Trophoblast cell (in vitro differentiated cells and primary cell): ENCODE measurements at regions not wholly inside any gene's neighbourhood (a gene's known extent, or its start where the extent isn't known, plus 50 kb on each side); places are given as distances from the start of the nearest gene placed in this dataset.

Experiments
- DNase-seq, 2 donors: peaks; one replicate each; pipeline ENCODE4 v3.0.0-alpha.2; 2016
- H2AFZ ChIP-seq: 2 replicates; pipeline ENCODE4 v1.6.1; 2013; ENCODE audit warnings: low read length, moderate library complexity, mild to moderate bottlenecking; ENCODE audit not compliant: insufficient read depth, poor library complexity
- H2AK5ac ChIP-seq: 2 replicates; pipeline ENCODE4 v1.6.1; 2013; ENCODE audit warnings: mild to moderate bottlenecking, low read length
- H2BK120ac ChIP-seq: 2 replicates; pipeline ENCODE4 v1.6.1; 2013; ENCODE audit warnings: low read length, mild to moderate bottlenecking, moderate library complexity; ENCODE audit not compliant: insufficient read depth, poor library complexity
- H2BK12ac ChIP-seq: 2 replicates; pipeline ENCODE4 v1.6.1; 2013; ENCODE audit warnings: mild to moderate bottlenecking, low read length, moderate library complexity
- H2BK5ac ChIP-seq: 2 replicates; pipeline ENCODE4 v1.6.1; 2013; ENCODE audit warnings: low read length, low read depth, moderate library complexity, mild to moderate bottlenecking; ENCODE audit not compliant: poor library complexity
- H3K14ac ChIP-seq: 2 replicates; pipeline ENCODE4 v1.6.1; 2013; ENCODE audit warnings: mild to moderate bottlenecking, low read length
- H3K18ac ChIP-seq: 2 replicates; pipeline ENCODE4 v1.6.1; 2013; ENCODE audit warnings: mild to moderate bottlenecking, low read length
- H3K23ac ChIP-seq: 2 replicates; pipeline ENCODE4 v1.6.1; 2013; ENCODE audit warnings: low read length
- H3K27ac ChIP-seq: 2 replicates; pipeline ENCODE4 v1.5.1; 2013; ENCODE audit warnings: low read depth, mild to moderate bottlenecking, inconsistent platforms, low read length, moderate library complexity
- H3K27me3 ChIP-seq: 2 replicates; pipeline ENCODE4 v1.6.1; 2013; ENCODE audit warnings: inconsistent platforms, mild to moderate bottlenecking, low read length, moderate library complexity; ENCODE audit not compliant: insufficient read depth
- H3K36me3 ChIP-seq, 2 experiments: 1 replicate in 1 of 2; 2 replicates in 1 of 2; pipeline ENCODE4 v1.6.1; 2013; ENCODE audit warnings: low read length in 2 of 2, mild to moderate bottlenecking in 2 of 2, moderate library complexity in 1 of 2; ENCODE audit not compliant: insufficient read depth in 2 of 2, control insufficient read depth in 1 of 2
- H3K4ac ChIP-seq: 2 replicates; pipeline ENCODE4 v1.6.1; 2013; ENCODE audit warnings: low read depth, mild to moderate bottlenecking, low read length, moderate library complexity
- H3K4me1 ChIP-seq, 2 experiments: 1 replicate in 1 of 2; 2 replicates in 1 of 2; pipeline ENCODE4 v1.6.1; 2013; ENCODE audit warnings: low read length in 2 of 2, mild to moderate bottlenecking in 2 of 2, moderate library complexity in 1 of 2; ENCODE audit not compliant: insufficient read depth in 2 of 2, control insufficient read depth in 1 of 2
- H3K4me2 ChIP-seq: 2 replicates; pipeline ENCODE4 v1.6.1; 2013; ENCODE audit warnings: inconsistent platforms, mild to moderate bottlenecking, low read length, moderate library complexity
- H3K4me3 ChIP-seq: 2 replicates; pipeline ENCODE4 v1.5.1; 2013; ENCODE audit warnings: mild to moderate bottlenecking, low read depth, low read length, inconsistent platforms
- H3K79me1 ChIP-seq: one replicate; pipeline ENCODE4 v1.6.1; 2013; ENCODE audit warnings: low read length
- H3K79me2 ChIP-seq: 2 replicates; pipeline ENCODE4 v1.6.1; 2013; ENCODE audit warnings: low read length, mild to moderate bottlenecking; ENCODE audit not compliant: control insufficient read depth, insufficient read depth, poor library complexity
- H3K9ac ChIP-seq: 2 replicates; pipeline ENCODE4 v1.6.1; 2013; ENCODE audit warnings: mild to moderate bottlenecking, low read length
- H3K9me3 ChIP-seq: 2 replicates; pipeline ENCODE4 v1.6.1; 2013; ENCODE audit warnings: low read depth, mild to moderate bottlenecking, control low read depth, inconsistent platforms, low read length; ENCODE audit not compliant: insufficient read depth
- H4K12ac ChIP-seq: 2 replicates; pipeline ENCODE4 v1.6.1; 2013; ENCODE audit warnings: low read depth, mild to moderate bottlenecking, low read length, moderate library complexity
- H4K8ac ChIP-seq: 2 replicates; pipeline ENCODE4 v1.6.1; 2013; ENCODE audit warnings: low read depth, mild to moderate bottlenecking, low read length, moderate library complexity
- H4K91ac ChIP-seq: one replicate; pipeline ENCODE4 v1.6.1; 2013; ENCODE audit warnings: low read depth, mild to moderate bottlenecking, low read length, moderate library complexity
- WGBS: extraction: QIAGEN DNeasy Blood & Tissue Kit; methylation state at CpG from one replicate; pipeline ENCODE4 v1.1.7; 2013; ENCODE audit warnings: missing lambda C conversion rate; ENCODE audit not compliant: insufficient read length, insufficient coverage; ENCODE audit errors: extremely low coverage; 5-methylcytosine and 5-hydroxymethylcytosine counted together

DNA sequence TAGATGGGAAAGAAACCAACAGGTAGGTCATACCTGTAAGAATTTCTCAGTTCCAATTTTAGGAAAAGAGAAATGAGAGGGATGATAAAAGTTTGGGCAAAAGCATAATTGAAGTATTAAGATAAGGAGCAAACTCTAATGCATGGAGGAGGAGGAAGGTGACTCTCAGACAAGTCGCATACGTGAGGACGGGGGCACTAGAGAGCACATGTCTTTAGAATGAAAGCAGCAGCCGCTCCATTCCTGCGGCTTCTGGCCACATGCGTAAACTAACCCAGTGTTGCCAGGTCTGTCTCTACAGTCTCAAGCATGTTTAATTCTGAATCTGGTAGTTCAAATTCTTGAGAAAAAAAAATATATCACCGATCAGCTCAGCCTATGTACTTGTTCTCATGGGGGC, 371.5 kb upstream of the SLC30A5 start:
- no peaks in the 10 kb centered on the region for H3K27me3 ChIP-seq
- H3K18ac ChIP-seq, result no peak overlapping the region
- H3K14ac ChIP-seq, result no peak overlapping the region
- no CpG with 5 or more reads among the region's 7 CpGs for WGBS
- no peak overlapping the region for H3K9ac ChIP-seq
- H4K91ac ChIP-seq, result no peak overlapping the region
- no peak overlapping the region for H4K12ac ChIP-seq
- H2BK12ac ChIP-seq, result no peak overlapping the region
- no peak overlapping the region for H3K4ac ChIP-seq
- no peaks in the 10 kb centered on the region for H3K79me1 ChIP-seq
- DNase-seq, result no peak
- no peak overlapping the region for H3K4me3 ChIP-seq
- no peak overlapping the region for H3K23ac ChIP-seq
- H3K4me1 ChIP-seq, result no peaks in the 10 kb centered on the region
- H3K4me2 ChIP-seq, result no peak overlapping the region
- no peaks in the 10 kb centered on the region for H3K36me3 ChIP-seq
- H2BK120ac ChIP-seq, result no peak overlapping the region
- no peak overlapping the region for H3K27ac ChIP-seq
- no peaks in the 10 kb centered on the region for H3K79me2 ChIP-seq
- H2AFZ ChIP-seq, result no peak overlapping the region
- H2BK5ac ChIP-seq, result no peak overlapping the region
- no peaks in the 10 kb centered on the region for H3K9me3 ChIP-seq
- no peak overlapping the region for H2AK5ac ChIP-seq
- no peak overlapping the region for H4K8ac ChIP-seq

DNA sequence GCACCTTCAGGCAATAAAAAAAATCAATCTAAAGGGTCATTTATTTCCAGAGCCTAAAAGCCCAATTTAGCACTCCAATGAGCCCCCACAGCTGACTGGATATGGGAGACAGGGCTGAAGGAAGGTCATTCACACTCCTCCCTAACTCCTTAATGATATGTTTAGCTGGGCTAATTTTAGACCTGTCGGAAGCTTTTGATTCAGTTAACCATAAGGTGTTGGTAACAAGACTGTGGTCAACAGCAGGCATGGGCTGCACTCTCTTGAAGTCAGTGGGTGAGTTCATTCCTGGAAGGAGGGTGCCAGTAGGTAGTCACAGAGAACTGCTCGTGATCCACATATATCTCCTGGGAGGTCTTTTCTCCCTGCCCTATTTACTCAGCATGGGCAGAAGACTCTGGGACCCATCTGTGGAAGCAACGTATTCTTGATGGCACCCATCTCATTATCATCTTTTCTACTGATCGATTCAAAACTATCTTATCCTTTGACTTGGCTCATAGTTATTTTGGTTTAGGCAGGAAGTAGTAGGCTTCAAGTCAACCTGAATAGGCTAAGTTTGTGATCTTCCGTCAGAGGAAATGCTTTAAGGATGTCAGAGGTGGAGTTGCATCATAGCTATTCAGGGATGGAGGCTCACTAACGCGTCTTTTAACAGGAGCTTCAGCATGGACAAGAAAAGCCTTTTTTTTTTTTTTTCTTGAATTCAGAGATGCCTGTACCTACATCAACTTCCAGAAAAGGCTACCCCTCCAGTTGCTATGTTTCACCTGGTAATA, 367.7 kb upstream of the SLC30A5 start:
- Histone ChIP-seq H4K8ac (no peak overlapping the region), H3K23ac (no peak overlapping the region), H4K91ac (no peak overlapping the region), H2AK5ac (no peak overlapping the region), H3K4me2 (no peak overlapping the region), H3K18ac (no peak overlapping the region), H2BK120ac (no peak overlapping the region), H2AFZ (no peak overlapping the region), H2BK5ac (no peak overlapping the region), H3K4ac (no peak overlapping the region), H3K27me3 (no peaks in the 10 kb centered on the region), H3K4me1 (no peaks in the 10 kb centered on the region), H3K14ac (no peak overlapping the region), H3K9me3 (no peaks in the 10 kb centered on the region), H4K12ac (no peak overlapping the region), H3K36me3 (no peaks in the 10 kb centered on the region), H3K27ac (no peak overlapping the region), H3K4me3 (no peak overlapping the region), H3K9ac (no peak overlapping the region), H3K79me1 (no peaks in the 10 kb centered on the region), H2BK12ac (no peak overlapping the region), H3K79me2 (no peaks in the 10 kb centered on the region)
- no CpG with 5 or more reads among the region's 7 CpGs for WGBS
- DNase-seq, result no peak

DNA sequence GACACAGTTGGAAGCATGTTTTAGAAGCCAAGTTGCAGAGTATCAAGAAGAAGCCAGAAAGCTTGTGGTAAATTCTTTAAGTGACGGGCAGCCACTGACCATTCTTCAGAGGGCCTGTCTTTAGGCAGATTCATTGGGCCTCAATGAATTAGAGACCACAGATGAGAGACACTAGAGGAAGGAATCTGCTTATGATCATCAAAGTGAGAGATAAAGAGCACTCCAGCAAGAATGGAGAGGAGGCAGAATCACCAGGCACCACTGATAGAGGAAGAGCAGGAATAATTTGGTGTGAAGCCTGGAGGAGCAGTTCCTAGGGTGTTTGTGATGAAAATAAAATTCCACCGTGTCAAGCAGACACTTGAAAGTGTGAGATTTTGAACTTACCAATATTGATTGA, 365.9 kb upstream of the SLC30A5 start:
- no peak for DNase-seq

DNA sequence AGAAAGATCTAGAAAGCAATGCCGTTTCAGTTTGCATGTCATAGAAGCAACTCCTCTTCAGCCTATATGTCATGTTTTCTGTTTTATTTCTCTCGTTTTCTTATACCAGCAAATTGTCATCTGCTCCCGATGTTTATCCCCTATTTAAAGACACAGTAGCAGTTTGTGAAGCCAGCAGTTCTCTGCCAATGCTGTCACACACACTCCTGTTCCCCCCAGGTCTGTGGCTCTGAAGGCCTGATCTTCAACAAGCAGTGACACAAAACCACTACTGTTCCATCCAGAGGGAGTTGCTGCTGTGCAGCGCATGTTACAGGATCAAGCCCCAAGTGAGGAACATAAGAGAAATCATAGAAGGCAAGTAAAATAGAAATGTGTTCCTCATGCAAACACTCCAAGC, 364.1 kb upstream of the SLC30A5 start:
- H4K91ac ChIP-seq, result no peak overlapping the region
- H4K8ac ChIP-seq, result no peak overlapping the region
- no peak overlapping the region for H3K4me3 ChIP-seq
- H3K9ac ChIP-seq, result no peak overlapping the region
- no peaks in the 10 kb centered on the region for H3K9me3 ChIP-seq
- no peak overlapping the region for H2BK12ac ChIP-seq
- no peak overlapping the region for H3K4me2 ChIP-seq
- no peak overlapping the region for H3K18ac ChIP-seq
- no peak overlapping the region for H3K23ac ChIP-seq
- no peaks in the 10 kb centered on the region for H3K79me2 ChIP-seq
- no peak overlapping the region for H3K4ac ChIP-seq
- H3K14ac ChIP-seq, result no peak overlapping the region
- H3K27ac ChIP-seq, result no peak overlapping the region
- H4K12ac ChIP-seq, result no peak overlapping the region
- H2AFZ ChIP-seq, result no peak overlapping the region
- no peak for DNase-seq
- WGBS, result no CpG with 5 or more reads among the region's 4 CpGs
- H2AK5ac ChIP-seq, result no peak overlapping the region
- H3K36me3 ChIP-seq, result no peaks in the 10 kb centered on the region
- H2BK5ac ChIP-seq, result no peak overlapping the region
- no peaks in the 10 kb centered on the region for H3K79me1 ChIP-seq
- H2BK120ac ChIP-seq, result no peak overlapping the region
- H3K4me1 ChIP-seq, result no peaks in the 10 kb centered on the region
- H3K27me3 ChIP-seq, result no peaks in the 10 kb centered on the region

More for the DNA sequence above, 365.9 kb upstream of the SLC30A5 start:
- Histone ChIP-seq H3K27ac (no peak overlapping the region), H2AFZ (no peak overlapping the region), H2BK5ac (no peak overlapping the region), H4K12ac (no peak overlapping the region), H3K9me3 (no peaks in the 10 kb centered on the region), H3K18ac (no peak overlapping the region), H3K4me3 (no peak overlapping the region), H3K4ac (no peak overlapping the region), H3K14ac (no peak overlapping the region), H3K36me3 (no peaks in the 10 kb centered on the region), H3K27me3 (no peaks in the 10 kb centered on the region), H3K4me1 (no peaks in the 10 kb centered on the region), H3K9ac (no peak overlapping the region), H4K91ac (no peak overlapping the region), H3K23ac (no peak overlapping the region), H2AK5ac (no peak overlapping the region), H3K79me1 (no peaks in the 10 kb centered on the region), H2BK120ac (no peak overlapping the region), H4K8ac (no peak overlapping the region), H3K79me2 (no peaks in the 10 kb centered on the region), H3K4me2 (no peak overlapping the region), H2BK12ac (no peak overlapping the region)
- no CpG with 5 or more reads among the region's 2 CpGs for WGBS
